ENCODE measurements at regions not wholly inside any gene's neighbourhood (a gene's known extent, or its start where the extent isn't known, plus 50 kb on each side); places are given as distances from the start of the nearest gene placed in this dataset.

DNA sequence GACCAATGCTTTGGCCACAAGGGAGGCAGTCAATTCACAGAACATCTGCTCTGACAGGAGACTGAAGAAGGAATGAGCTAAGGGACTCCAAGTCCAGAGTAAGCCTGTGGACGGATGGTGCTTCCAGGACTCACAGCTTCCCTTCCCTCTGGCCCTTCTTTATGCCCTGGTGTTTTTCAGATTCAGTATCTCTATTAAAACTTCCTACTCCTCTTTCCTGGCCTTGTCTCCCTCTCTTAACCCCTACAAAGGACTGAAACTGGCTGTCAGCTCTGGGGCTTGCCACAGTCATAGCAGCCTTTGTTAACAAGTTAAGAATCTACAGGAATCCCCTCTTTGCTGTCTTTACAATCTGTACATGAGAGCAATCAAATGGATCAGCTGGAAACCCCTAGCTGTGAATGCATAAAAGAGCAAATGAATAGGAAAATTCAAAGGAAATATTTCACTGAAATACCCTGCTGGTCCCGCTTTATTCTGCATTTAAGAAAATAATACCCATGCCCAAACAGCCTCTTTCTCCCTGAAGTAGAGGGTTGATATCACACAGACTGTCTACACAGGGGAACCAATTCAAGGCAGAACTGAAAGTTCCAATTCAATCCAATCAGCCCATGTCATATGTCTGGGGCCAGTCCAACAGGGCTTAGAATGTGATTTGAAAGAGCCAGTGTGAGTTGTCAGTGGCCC is 192.3 kb downstream of the MZT1 start:
- no peak for DNase-seq (ENCODE audit: low read depth, low spot score)

DNA sequence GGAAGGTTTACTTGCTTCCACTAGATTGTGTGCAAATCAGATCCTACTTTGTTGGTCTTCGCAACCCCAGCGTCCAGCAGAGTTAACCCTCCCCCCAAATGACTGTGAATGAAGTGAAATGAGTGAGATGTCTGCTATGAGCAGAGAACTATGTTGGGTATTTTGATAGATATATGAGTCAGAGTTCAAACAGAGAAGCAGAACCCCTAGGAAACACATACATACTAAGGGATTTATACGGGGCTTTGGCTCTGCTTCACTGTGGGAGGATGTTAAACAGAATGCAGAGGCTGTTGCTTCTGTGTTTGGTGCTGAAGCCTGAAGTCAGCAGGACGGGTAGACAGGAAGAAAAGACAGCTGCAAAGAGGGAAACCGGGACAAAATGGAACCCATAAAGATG is 197.0 kb downstream of the MZT1 start:
- peak; percentile 6 for DNase-seq (ENCODE audit: low read depth, low spot score)

DNA sequence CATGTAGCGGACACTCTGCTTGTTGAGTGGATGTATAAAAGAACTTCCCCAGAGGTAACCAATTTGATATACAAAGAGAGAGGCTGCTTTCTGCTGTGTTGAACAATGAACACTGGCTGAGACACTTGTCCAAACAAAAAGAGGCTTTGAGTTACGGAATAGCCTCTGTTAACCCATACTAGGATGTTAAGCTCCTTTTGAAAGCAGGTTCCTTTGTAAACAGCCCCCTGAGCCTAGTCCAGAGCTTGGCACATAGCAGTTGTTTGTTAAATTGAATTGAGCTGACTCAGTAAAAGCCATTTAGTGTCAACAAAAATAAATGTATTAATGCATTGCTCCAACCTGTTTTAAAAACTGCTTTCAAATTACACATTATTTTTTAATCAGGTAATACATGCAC is 200.1 kb downstream of the MZT1 start:
- DNase-seq (ENCODE audit: low read depth, low spot score) = peak; percentile 14

DNA sequence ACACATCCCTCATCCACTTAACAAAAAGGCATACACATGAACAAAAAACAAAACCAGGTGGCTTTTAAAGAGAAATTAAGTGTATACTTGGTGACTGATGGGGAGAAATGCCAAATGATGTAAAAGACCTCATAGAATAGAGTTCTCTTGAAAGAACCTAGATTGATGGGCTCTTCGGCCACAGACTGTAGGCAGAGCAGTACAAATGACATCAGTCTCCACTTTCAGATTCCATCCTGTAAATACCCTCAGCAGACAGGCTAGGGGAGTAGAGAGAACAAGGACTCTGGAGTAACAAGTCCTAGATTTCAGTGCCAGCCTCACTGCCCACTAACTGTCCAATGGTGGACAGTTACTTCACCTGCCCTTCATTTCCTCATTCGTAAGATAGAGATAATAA is 203.8 kb downstream of the MZT1 start:
- no peak for DNase-seq (ENCODE audit: low read depth, low spot score)

DNA sequence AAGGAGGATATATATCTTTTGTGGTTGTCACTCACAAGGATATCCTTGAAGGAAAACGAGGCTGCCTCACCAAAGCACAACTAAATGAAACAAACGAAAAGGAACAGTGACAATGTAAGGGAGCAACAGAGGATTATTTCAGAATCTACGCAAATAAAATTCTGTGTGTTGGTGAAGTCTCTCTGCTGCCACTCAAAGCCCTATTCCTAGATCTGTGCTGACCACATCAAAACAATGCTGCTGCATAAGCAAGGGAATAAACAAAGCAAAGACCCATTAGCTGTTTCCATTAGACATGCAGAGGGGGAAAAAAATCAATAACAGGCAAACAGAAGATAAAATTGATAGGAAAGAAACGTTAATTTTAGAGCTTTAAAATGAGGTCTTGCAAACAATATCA is 204.4 kb downstream of the MZT1 start:
- no peak for DNase-seq (ENCODE audit: low read depth, low spot score)

DNA sequence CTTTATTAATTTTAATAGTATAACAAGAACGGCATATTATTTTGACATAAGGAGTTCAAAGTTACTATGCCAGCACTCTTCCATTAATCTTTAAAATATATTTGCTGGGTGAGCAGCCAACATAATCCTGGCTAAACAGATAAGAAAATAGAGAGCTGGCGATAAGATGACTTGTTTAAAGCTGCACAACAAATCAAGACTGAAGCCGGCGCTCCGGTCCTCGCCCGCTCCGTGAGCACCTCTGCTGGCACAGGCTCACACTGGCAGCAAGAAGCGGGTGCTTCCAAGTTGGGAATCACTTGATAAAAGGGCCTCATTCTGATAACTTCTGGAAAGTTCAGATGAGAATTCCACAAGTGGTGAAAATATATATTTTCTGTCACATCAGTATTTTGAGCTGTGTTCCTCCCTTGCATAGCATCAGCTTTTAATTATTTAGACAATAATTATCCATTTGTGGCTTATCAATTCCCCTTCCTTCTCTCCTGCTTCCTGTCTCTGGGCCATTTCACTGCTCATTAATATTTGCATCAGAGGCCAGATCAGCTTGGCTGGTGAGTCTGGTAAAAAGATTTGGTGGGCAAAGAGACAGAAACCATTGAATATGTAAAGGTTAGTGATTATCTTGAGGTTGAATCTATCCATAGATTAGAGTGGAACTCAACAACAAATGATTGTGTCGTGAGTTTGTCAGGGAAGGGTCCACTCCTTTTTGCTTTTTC is 205.3 kb downstream of the MZT1 start:
- no peak for DNase-seq (ENCODE audit: low read depth, low spot score)

DNA sequence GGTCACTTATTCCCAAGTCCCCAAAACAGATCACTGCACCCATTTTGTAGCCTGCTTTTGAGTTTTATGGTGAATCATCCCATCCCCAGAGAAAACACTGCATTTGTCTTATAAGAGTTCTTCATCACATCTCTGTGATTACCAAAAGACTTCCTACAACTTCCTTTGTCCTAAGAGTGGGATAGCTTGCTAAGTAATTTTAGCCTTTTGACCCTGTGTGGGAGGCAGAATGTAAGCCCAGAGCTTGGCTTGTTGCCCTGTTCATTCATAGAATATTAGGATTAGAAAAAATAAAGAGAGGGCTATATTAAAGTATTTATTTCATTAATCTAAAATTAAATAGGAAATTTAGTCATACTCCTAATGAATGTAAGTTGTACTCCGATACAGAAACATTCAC is 213.3 kb downstream of the MZT1 start:
- no peak for DNase-seq (ENCODE audit: low read depth, low spot score)

DNA sequence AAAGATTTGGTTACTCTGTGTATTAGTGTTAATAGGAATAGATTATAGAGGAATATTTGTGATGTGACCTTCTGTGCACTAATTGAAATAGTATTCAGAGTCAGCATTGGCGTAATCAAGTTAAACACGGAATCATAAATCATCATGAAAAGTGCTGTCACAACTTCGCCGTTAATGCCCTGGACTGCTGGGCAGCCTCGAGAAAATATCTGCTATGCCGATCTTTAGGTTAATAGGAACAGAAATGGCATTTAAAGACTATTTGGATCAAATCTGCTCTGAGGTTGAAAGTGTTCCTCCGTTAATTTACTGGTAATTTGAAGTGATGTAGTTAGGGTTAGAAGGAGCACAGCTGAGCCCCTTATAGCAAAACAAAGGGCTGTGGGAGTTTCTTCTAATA is 219.0 kb downstream of the MZT1 start:
- DNase-seq (ENCODE audit: low read depth, low spot score) = no peak

DNA sequence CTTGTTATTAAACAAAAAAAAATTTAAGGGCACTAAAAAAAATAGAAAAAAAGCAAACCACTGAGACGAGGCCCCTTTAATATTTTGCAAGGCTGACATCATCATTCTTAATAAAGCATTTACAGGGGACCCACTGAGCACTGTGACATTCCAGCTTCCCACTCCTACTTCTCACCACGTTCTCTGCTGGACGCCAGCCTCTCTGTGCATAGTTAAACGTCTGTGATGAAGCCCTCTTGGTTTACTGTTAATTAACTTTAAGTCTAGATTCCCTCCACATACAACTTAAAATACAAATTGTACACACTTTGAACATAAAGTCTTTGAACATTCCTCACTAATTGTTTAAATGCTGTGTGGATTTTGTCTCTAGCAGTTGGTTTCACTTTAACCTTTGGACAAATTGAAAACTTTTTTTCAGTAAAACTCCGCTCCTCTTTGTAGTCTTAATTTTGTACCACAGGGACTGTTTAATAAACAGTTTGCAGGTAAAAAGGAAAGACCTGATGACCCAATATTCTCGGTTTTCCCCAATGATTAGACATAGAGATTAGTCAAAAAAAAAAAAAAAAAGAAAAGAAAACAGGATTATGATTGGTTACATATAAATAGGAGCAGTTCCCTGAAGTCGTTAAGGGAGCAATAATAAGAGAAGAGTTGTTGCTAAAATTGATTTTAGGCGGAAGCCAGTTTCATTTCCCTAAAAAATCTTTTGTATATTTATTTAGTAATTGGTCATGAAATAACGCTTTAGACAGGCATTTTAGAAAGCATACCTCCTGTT is 219.8 kb downstream of the MZT1 start:
- DNase-seq (ENCODE audit: low read depth, low spot score) = no peak

DNA sequence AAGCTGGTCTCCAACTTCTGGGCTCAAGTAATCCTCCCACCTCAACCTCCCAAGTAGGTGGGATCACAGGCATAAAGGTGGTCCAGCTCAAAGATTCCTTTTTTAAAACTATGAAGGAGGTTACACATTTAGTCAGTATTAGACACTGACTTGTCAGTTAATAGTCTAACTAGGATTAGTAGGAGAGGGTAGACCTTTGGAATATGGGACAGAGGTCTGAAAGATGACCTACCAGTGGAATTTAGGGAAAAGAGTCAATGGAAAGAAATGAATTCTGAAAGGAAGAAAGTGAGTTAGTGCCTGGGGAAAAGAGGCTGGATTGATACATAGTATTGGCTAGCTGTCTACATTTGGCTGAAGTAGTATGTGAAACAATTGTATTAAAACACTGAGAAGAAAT is 220.7 kb downstream of the MZT1 start:
- no peak for DNase-seq (ENCODE audit: low read depth, low spot score)

DNA sequence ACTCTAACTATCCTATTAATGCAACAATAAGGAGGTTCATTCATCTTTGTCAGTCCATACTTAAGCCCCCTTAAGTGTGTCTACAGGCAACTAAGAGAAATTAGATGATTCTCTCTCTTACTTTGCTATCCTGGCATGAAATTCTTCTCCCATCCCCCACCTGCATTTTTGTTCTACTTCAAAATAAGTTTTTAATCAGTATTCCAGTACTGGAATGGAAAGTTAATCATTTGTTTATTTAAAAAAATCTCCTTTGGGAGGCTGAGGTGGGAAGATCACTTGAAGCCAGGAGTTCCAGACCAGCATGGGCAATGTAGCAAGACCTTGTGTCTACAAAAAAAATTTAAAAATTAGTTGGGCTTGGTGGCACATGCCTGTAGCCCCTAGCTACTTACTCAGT is 222.1 kb downstream of the MZT1 start:
- DNase-seq (ENCODE audit: low read depth, low spot score) = no peak

DNA sequence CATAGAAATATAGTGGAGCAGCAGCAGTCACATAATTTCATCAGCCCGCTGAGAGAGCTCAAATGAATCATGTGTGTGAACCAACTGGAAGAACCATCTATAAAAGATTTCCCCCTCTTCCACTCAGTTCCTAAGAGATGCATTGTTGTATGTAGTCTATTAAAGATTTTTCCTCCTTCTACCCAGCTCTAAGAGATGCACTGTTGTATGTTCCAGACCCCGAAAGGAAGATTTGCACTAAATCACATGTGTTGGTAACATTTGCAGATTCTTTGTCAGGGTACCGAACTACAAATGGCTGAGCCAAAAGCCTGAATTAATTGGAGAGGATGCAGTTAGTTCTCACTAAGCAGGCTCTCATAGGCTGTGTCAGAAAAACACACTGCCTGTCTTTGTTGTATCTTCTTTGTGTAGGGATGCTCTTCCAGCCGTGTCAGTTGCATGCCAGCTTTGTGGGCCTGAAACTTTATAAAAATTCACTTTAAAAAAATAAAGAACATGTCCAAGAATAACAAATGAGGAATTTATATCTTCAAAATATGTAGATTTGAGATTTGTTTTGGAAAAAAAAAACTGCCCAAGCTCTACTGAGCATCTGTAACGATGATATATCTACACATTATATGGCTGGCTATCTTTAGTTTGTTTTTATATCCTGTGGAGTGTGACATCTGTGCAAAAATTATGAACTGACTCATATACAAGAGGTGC is 223.1 kb downstream of the MZT1 start:
- no peak for DNase-seq (ENCODE audit: low read depth, low spot score)

DNA sequence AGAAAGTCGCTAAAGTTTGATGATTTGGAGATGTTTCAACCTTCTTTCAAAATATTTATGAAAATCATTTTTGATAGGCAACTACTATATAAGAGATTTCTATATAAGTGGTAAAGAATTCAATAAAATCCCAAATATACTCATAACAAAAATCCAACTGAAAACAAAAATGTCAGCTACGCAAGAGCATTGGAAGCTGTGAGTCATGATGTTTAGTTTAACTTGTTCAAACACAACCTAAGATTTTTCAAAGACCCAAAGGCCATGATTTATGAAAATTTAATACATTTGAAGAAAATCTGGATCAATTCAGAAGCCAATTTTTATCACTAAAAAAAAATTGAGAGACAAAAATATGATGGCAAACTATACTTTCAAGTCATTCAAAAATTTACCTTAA is 226.6 kb downstream of the MZT1 start:
- no peak for DNase-seq (ENCODE audit: low read depth, low spot score)

DNA sequence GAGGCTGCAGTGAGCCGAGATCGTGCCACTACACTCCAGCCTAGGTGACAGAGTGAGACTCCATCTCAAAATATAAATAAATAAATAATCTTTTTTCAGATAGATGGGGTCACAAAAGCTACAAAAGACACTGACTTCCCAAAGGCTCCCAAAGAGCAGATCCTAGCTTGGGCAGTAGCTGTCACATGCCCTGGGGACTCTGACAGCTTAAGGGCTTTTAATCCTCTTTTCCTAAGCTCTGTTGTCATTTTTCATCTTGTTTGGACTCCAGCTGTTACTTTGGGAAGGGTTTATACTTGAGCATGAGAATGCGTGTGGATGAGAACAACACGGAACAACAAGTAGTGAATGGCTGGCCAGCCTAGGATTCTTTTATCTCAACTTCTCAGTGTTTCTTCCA is 231.7 kb downstream of the MZT1 start:
- DNase-seq (ENCODE audit: low read depth, low spot score) = no peak

DNA sequence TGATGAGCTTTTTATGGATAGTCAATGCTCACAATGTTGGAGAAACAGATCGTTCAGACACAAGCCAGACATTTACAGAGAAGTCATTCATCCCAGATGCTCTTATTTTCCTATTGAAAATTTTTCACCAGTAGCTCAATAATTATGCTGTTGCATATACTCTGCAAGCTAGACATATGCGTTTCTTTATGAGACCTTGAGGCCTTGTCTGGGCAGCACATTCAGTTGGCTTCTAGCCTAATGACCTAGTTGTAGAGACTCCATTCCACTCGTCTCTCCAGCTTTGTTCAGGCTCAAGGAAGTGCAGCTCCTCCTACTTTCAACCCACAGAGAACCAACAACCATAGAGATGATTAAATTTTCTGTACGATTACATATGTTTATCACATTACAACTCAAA is 237.7 kb downstream of the MZT1 start:
- DNase-seq (ENCODE audit: low read depth, low spot score) = no peak

DNA sequence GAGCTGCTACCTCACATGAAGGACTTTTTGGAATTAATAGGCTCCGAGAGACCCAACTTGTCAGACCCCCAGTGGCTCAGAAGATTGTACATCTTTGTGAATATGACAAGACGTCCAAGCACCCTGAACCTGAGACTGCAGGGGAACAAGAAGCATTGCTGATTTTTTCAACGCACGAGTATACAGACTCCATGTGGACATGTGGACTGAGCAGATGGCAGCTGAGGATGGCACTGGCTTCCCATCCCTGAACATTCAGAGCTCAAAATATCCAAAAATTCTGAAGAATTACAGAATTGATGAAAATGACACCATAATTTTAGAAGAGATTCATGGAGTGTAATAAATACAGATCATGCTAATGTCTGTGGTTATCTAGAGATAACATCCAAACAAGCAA is 254.1 kb downstream of the MZT1 start:
- DNase-seq (ENCODE audit: low read depth, low spot score) = no peak

DNA sequence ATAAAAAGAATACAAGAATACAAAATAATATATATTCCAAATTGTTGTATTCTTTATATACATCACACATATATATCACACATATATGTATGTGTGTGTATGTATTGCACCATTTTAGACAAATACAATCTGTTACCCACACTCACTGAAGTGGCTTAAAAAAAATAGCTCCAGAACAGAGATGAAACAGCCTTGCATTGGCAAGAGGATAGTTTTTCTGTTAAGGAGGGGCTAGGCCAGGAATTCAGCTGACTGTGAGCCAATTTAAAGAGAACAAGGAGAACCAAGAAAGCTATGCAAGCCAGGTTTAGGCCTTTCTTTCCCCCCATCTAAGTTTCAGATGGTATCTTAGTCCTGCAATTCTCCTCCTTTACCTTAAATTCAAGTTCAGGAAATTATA is 257.5 kb downstream of the MZT1 start:
- no peak for DNase-seq (ENCODE audit: low read depth, low spot score)

DNA sequence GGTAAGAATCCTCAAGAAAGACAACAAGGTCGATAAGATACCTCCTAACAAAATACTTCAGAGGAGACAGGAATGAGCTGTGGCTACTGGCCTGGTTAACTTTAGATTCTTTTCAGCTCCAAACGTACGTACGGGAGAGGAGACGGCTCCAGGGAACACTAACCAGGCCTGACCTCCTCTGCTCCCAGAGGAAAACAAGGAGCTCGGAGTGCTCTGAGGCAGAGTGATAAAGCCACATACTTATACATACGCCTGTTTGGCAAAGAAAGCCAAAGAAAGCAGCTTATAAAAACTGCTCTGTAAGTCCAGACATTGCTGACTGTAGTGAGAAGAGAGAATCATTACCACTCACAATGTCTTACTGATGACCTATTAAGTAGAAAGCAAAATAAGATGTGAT is 263.9 kb downstream of the MZT1 start:
- peak; percentile 45 for DNase-seq (ENCODE audit: low read depth, low spot score)

DNA sequence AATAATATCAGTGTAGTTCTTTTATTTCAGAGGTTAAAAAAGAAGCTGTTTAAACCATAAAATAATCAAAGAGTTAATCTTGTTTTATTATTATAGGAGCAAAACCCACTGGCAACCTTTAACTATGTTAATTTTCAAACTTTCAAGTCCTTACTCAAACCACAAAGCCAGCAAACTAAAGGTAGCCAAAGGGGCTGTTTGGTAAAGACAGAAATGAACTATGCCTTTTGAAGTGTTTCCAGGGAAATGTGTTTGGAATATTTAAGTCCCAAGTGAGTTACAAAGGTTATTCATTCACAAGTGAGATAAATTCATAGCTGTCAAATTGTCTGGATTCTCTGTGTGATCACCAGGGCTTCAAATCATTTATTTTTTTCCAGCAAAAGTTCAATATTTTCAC is 264.7 kb downstream of the MZT1 start:
- no peak for DNase-seq (ENCODE audit: low read depth, low spot score)

DNA sequence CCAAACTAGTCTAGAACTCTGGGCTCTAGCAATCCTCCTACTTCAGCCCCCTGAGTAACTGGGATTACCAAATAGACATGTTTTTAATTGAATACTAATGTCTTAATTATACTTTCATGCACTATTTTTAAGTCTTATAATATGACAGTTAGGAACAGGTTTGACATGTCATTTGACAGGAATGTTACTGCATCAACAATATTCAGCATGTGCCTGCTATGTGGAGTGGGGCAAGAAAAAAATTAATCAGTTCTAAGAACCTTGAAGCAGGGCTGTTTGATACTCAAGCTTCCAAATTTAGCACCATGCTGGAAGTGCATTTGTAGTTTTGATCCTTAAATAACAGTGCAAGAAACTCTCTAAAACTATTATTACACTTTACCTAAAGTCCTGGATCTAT is 265.3 kb downstream of the MZT1 start:
- DNase-seq (ENCODE audit: low read depth, low spot score) = no peak

DNA sequence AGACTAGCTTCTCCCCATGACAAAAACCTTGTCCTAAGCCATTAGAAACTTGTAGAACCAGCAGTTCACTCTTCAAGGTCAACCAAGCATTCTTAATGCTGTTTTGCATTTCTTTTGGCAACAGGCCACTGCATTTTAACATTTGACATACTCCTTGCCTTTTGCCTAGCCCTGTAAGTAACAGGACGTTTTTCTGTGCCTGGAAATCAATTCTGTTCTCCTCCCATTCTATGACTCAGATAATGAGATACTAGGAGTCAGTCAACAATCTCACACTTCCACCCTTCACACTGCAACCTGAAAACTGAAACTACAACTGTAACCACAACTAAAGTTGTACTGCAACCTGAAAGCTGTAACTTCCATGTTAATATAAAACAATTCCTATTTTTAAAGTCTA is 268.7 kb downstream of the MZT1 start:
- DNase-seq (ENCODE audit: low read depth, low spot score) = no peak

DNA sequence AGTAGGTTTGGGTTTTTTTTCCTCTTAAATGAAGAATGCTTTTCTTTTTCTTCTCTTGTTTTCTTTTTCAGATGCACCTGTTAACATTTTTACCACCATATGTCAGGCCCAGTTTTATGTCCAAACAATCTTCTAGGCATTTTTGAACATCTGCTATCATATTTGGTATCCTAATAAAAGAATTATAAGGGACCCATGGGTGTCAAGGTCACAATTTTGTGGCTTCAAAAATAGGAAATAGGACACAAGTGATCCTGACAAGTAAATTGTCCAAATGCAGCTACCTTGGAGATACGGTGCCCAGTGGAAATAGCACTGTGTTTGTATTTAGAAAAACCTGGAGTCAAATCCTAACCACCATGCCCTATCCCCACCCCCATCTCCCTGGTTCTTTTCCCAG is 270.3 kb downstream of the MZT1 start:
- no peak for DNase-seq (ENCODE audit: low read depth, low spot score)

Data from ELF-1 (cell line).